PC-3 (cell line): ENCODE measurements at regions not wholly inside any gene's neighbourhood (a gene's known extent, or its start where the extent isn't known, plus 50 kb on each side); places are given as distances from the start of the nearest gene placed in this dataset.

Experiments used
- ATAC-seq: fragments of 200-7000 bp; cut with Tn5 transposase; 2 replicates; pipeline ENCODE4 v1.9.1; 2020; ENCODE audit warnings: mild to moderate bottlenecking, moderate library complexity
- BruUV-seq: library from RNA; stranded (reverse); fragments of 400-500 nt; replicated peaks from 2 replicates; lab custom pipeline; 2021; lab: Mats Ljungman, UMichigan
- CTCF ChIA-PET: fragments of 300-600 bp; sonication (Branson Sonifier 250); formaldehyde crosslinking; loops from one replicate; lab custom pipeline; 2022; ENCODE audit warnings: antibody characterized with exemption; lab: Charles Lee
- POLR2A ChIA-PET: fragments of 300-600 bp; sonication (Branson Sonifier 250); formaldehyde crosslinking; loops from one replicate; lab custom pipeline; 2022; ENCODE audit warnings: antibody characterized with exemption; ENCODE audit not compliant: unreplicated experiment; lab: Charles Lee
- DNase-seq: peaks from one replicate; pipeline ENCODE4 v3.0.0-alpha.2; 2015
- H2AFZ ChIP-seq: fragments of 300-600 bp; sonication (generic); 2 replicates; pipeline ENCODE4 v1.6.0; 2016; ENCODE audit warnings: antibody characterized with exemption, low read length
- H3F3A ChIP-seq: fragments of 300-600 bp; sonication (generic); one replicate; pipeline ENCODE4 v1.6.0; 2017; ENCODE audit warnings: antibody characterized with exemption, low read length, control low read depth, mild to moderate bottlenecking; ENCODE audit not compliant: unreplicated experiment
- H3K27ac ChIP-seq: fragments of 300-600 bp; sonication (generic); 2 replicates; pipeline ENCODE4 v1.5.1; 2016; ENCODE audit warnings: mild to moderate bottlenecking, low read length
- H3K27me3 ChIP-seq: fragments of 300-600 bp; sonication (generic); 2 replicates; pipeline ENCODE4 v1.6.1; 2016; ENCODE audit warnings: low read length, mixed read lengths
- H3K36me3 ChIP-seq: fragments of 300-600 bp; sonication (generic); 2 replicates; pipeline ENCODE4 v1.6.1; 2016; ENCODE audit warnings: low read depth, mixed run types, low read length, mixed read lengths
- H3K4me1 ChIP-seq: fragments of 300-600 bp; sonication (generic); 2 replicates; pipeline ENCODE4 v1.5.1; 2016; ENCODE audit warnings: low read length; ENCODE audit not compliant: insufficient read depth
- H3K4me2 ChIP-seq: fragments of 300-600 bp; sonication (generic); 2 replicates; pipeline ENCODE4 v1.6.0; 2016; ENCODE audit warnings: low read length
- H3K4me3 ChIP-seq: fragments of 300-600 bp; sonication (generic); 2 replicates; pipeline ENCODE4 v1.5.1; 2016; ENCODE audit warnings: mild to moderate bottlenecking, low read length, mixed read lengths
- H3K79me2 ChIP-seq: fragments of 300-600 bp; sonication (generic); 2 replicates; pipeline ENCODE4 v1.6.1; 2017; ENCODE audit warnings: low read length, mixed read lengths
- H3K9ac ChIP-seq: fragments of 300-600 bp; sonication (generic); 2 replicates; pipeline ENCODE4 v1.6.0; 2016; ENCODE audit warnings: mild to moderate bottlenecking, low read length
- H3K9me2 ChIP-seq: fragments of 300-600 bp; sonication (generic); replicated peaks from 2 replicates; pipeline ENCODE4 v1.6.1; 2016; ENCODE audit warnings: mixed run types, low read length, mixed read lengths
- H3K9me3 ChIP-seq: fragments of 300-600 bp; sonication (generic); 2 replicates; pipeline ENCODE4 v1.6.1; 2016; ENCODE audit warnings: low read length, mixed read lengths
- H4K20me1 ChIP-seq: fragments of 300-600 bp; sonication (generic); 2 replicates; pipeline ENCODE4 v1.6.1; 2016; ENCODE audit warnings: low read length, mixed read lengths
- EZH2 ChIP-seq: fragments of 300-600 bp; sonication (generic); IDR thresholded peaks from one replicate; pipeline ENCODE4 v1.6.1; 2017; ENCODE audit warnings: antibody characterized with exemption, mild to moderate bottlenecking, low read length; ENCODE audit not compliant: unreplicated experiment
- EZH2phosphoT487 ChIP-seq: fragments of 300-600 bp; sonication (generic); IDR thresholded peaks from 2 replicates; pipeline ENCODE4 v1.6.1; 2018; ENCODE audit warnings: mild to moderate bottlenecking, antibody characterized with exemption, low read length, borderline replicate concordance
- intact Hi-C: fragments of 100-400 bp; cut with micrococcal nuclease; formaldehyde crosslinking; loops from 2 replicates; pipeline ENCODE4 v1.9.0; 2023
- TF ChIP-seq, protein P1 (sequence below): fragments of 300-600 bp; sonication (generic); conservative IDR thresholded peaks from 2 replicates; pipeline ENCODE4 v1.5.1; 2017; ENCODE audit warnings: antibody characterized with exemption, low read depth, mild to moderate bottlenecking, low read length

DNA sequence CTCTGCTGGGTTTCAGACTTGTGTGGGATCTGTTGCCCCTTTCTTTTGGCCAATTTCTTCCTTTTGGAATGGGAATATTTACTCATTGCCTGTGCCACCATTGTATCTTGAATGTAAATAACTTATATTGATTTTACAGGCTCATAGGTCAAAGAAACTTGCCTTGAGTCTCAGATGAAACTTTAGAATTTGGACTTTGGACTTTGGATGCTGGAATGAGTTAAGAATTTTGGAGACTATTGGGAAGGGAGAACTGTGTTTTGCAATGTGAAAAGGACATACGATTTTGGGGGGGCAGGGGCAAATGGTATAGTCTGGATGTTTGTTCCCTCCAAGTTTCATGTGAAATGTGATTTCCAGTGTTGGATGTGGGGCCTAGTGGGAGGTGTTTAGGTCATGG, 62.6 kb upstream of the TNFRSF21 start:
- Histone ChIP-seq H3F3A (no peaks in the 10 kb centered on the region), H2AFZ (no peak overlapping the region; the same call in 1 of the 2 replicates), H3K79me2 (no peaks in the 10 kb centered on the region), H3K27me3 (no peaks in the 10 kb centered on the region), H3K4me3 (no peak overlapping the region), H3K9me2 (no peaks in the 10 kb centered on the region), H3K4me1 (no peaks in the 10 kb centered on the region), H3K4me2 (no peak overlapping the region), H3K36me3 (no peaks in the 10 kb centered on the region), H3K27ac (no peak overlapping the region), H4K20me1 (no peaks in the 10 kb centered on the region), H3K9ac (no peak overlapping the region), H3K9me3 (no peaks in the 10 kb centered on the region)
- ChIA-PET CTCF (no interaction called here), POLR2A (no interaction called here)
- BruUV-seq: no TSS peak
- ATAC-seq: no peak
- DNase-seq: no peak
- no peak for TF ChIP-seq EZH2
- no peak for TF ChIP-seq EZH2phosphoT487
- TF ChIP-seq, protein P1, sequence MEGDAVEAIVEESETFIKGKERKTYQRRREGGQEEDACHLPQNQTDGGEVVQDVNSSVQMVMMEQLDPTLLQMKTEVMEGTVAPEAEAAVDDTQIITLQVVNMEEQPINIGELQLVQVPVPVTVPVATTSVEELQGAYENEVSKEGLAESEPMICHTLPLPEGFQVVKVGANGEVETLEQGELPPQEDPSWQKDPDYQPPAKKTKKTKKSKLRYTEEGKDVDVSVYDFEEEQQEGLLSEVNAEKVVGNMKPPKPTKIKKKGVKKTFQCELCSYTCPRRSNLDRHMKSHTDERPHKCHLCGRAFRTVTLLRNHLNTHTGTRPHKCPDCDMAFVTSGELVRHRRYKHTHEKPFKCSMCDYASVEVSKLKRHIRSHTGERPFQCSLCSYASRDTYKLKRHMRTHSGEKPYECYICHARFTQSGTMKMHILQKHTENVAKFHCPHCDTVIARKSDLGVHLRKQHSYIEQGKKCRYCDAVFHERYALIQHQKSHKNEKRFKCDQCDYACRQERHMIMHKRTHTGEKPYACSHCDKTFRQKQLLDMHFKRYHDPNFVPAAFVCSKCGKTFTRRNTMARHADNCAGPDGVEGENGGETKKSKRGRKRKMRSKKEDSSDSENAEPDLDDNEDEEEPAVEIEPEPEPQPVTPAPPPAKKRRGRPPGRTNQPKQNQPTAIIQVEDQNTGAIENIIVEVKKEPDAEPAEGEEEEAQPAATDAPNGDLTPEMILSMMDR: no peak
- intact Hi-C loops: no loop called here

DNA sequence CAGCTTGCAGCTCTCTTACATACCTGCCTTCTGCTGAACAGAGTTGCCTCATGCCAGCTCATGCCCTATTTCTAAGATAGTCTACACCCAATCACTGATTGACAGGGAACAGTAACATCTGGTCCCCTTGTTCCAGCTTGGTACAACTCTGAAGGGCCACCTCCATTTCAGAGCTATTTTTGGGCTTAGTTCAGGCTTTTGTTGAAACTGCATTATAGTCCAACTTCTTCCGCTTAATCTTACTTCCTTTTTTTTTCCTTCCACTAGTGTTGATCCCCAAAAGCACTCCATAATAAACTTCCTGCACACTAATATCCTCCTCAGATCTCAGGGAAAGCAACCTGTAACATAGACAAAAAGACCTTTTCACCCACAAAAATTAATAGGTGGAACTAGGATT, 65.7 kb upstream of the TNFRSF21 start:
- no peak for ATAC-seq
- Histone ChIP-seq H3K36me3 (no peaks in the 10 kb centered on the region), H3K9me3 (no peaks in the 10 kb centered on the region), H3K4me3 (no peak overlapping the region), H3K4me2 (no peak overlapping the region), H2AFZ (no peak overlapping the region), H4K20me1 (no peaks in the 10 kb centered on the region), H3K27me3 (no peaks in the 10 kb centered on the region), H3K9me2 (no peaks in the 10 kb centered on the region), H3F3A (no peaks in the 10 kb centered on the region), H3K9ac (no peak overlapping the region), H3K4me1 (no peaks in the 10 kb centered on the region), H3K27ac (no peak overlapping the region), H3K79me2 (no peaks in the 10 kb centered on the region)
- CTCF ChIA-PET: interaction anchor here (0.6 kb wide), 1 partner anchor 706 kb away, joined by 3 read pairs; no protein-coding TSS in a partner anchor
- no peak for TF ChIP-seq EZH2phosphoT487
- TF ChIP-seq, protein P1: no peak
- no peak for TF ChIP-seq EZH2
- BruUV-seq: no TSS peak
- intact Hi-C loops: no loop called here
- POLR2A ChIA-PET: no interaction called here
- no peak for DNase-seq

DNA sequence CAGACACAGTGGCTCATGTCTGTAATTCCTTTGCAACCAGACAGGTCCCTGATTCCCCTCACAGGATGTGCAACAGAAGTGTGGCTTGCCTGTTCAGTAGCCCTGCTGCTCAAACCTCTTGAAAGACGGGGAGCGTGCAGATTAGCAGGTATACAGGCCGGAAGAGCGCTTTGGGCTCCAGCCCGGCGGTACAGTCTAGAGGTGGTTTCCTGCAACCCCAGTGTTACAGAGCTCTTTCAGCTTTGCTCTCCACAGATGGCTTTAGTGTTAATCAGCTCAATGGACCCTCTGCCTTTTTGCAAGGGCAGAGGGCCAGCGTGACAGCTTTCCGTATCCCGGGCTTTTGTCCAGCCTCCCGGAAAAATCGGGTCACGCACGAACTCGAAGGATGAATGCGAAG, 67.2 kb upstream of the TNFRSF21 start:
- BruUV-seq: no TSS peak
- no peaks in the 10 kb centered on the region for H4K20me1 ChIP-seq
- no peak overlapping the region for H3K4me3 ChIP-seq
- no peak overlapping the region for H3K27ac ChIP-seq
- H3K9ac ChIP-seq: no peak overlapping the region
- H3F3A ChIP-seq: no peaks in the 10 kb centered on the region
- DNase-seq (no peak), ATAC-seq (no peak)
- ChIA-PET CTCF (no interaction called here), POLR2A (interaction anchor here (0.5 kb wide), 1 partner anchor 160 kb away, joined by 3 read pairs; no protein-coding TSS in a partner anchor)
- no peaks in the 10 kb centered on the region for H3K36me3 ChIP-seq
- intact Hi-C loops: no loop called here
- H2AFZ ChIP-seq: no peak overlapping the region
- no peaks in the 10 kb centered on the region for H3K4me1 ChIP-seq
- no peaks in the 10 kb centered on the region for H3K9me2 ChIP-seq
- H3K9me3 ChIP-seq: no peaks in the 10 kb centered on the region
- H3K27me3 ChIP-seq: no peaks in the 10 kb centered on the region
- no peak overlapping the region for H3K4me2 ChIP-seq
- TF ChIP-seq, protein P1: no peak
- H3K79me2 ChIP-seq: no peaks in the 10 kb centered on the region
